ENCODE measurements at regions not wholly inside any gene's neighbourhood (a gene's known extent, or its start where the extent isn't known, plus 50 kb on each side); places are given as distances from the start of the nearest gene placed in this dataset.

GRCh38 chr13:29688193-29688592, 92.7 kb upstream of the SLC7A1 start:
- TF ChIP-seq MYC (IDR thresholded peaks at IDR 0.05; ENCODE audit: low read depth, low read length) (no peak), CTCF (IDR thresholded peaks at IDR 0.05; ENCODE audit: low read depth, low read length) (no peak), POLR2A (IDR thresholded peaks at IDR 0.05; ENCODE audit: extremely low read depth, insufficient read length) (no peak), MAX (IDR thresholded peaks at IDR 0.05; ENCODE audit: low read depth, low read length) (no peak)
